ENCODE measurements at regions not wholly inside any gene's neighbourhood (a gene's known extent, or its start where the extent isn't known, plus 50 kb on each side); places are given as distances from the start of the nearest gene placed in this dataset.

GRCh38 chr15:38720893-38721567 is 156.4 kb upstream of the RASGRP1 start:
- TF ChIP-seq ZFP30 (CRISPR knock-in tag; IDR thresholded peaks at IDR 0.05) (no peak), PATZ1 (CRISPR knock-in tag; IDR thresholded peaks at IDR 0.05; ENCODE audit: borderline replicate concordance) (no peak), ARNTL (CRISPR knock-in tag; IDR thresholded peaks at IDR 0.05; ENCODE audit: borderline replicate concordance, low read depth) (no peak), ZFP3 (CRISPR knock-in tag; IDR thresholded peaks at IDR 0.05) (no peak), GLIS3 (CRISPR knock-in tag; IDR thresholded peaks at IDR 0.05) (no peak), ZNF70 (CRISPR knock-in tag; IDR thresholded peaks at IDR 0.05) (no peak), ESRRG (CRISPR knock-in tag; IDR thresholded peaks at IDR 0.05) (no peak), TSHZ2 (CRISPR knock-in tag; IDR thresholded peaks at IDR 0.05) (no peak), TCF4 (CRISPR knock-in tag; IDR thresholded peaks at IDR 0.05; ENCODE audit: borderline replicate concordance) (no peak), ZC3H10 (CRISPR knock-in tag; IDR thresholded peaks at IDR 0.05) (no peak), RARB (CRISPR knock-in tag; IDR thresholded peaks at IDR 0.05) (no peak)
- TF ChIP-seq, protein P1, sequence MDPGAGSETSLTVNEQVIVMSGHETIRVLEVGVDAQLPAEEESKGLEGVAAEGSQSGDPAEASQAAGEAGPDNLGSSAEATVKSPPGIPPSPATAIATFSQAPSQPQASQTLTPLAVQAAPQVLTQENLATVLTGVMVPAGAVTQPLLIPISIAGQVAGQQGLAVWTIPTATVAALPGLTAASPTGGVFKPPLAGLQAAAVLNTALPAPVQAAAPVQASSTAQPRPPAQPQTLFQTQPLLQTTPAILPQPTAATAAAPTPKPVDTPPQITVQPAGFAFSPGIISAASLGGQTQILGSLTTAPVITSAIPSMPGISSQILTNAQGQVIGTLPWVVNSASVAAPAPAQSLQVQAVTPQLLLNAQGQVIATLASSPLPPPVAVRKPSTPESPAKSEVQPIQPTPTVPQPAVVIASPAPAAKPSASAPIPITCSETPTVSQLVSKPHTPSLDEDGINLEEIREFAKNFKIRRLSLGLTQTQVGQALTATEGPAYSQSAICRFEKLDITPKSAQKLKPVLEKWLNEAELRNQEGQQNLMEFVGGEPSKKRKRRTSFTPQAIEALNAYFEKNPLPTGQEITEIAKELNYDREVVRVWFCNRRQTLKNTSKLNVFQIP (CRISPR knock-in tag; IDR thresholded peaks at IDR 0.05; ENCODE audit: borderline replicate concordance, low read depth): no peak
- TF ChIP-seq, protein P2, sequence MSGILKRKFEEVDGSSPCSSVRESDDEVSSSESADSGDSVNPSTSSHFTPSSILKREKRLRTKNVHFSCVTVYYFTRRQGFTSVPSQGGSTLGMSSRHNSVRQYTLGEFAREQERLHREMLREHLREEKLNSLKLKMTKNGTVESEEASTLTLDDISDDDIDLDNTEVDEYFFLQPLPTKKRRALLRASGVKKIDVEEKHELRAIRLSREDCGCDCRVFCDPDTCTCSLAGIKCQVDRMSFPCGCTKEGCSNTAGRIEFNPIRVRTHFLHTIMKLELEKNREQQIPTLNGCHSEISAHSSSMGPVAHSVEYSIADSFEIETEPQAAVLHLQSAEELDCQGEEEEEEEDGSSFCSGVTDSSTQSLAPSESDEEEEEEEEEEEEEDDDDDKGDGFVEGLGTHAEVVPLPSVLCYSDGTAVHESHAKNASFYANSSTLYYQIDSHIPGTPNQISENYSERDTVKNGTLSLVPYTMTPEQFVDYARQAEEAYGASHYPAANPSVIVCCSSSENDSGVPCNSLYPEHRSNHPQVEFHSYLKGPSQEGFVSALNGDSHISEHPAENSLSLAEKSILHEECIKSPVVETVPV (CRISPR knock-in tag; IDR thresholded peaks at IDR 0.05): no peak
